GM19025 (cell line): ENCODE measurements at regions not wholly inside any gene's neighbourhood (a gene's known extent, or its start where the extent isn't known, plus 50 kb on each side); places are given as distances from the start of the nearest gene placed in this dataset.

Experiments used
- ATAC-seq: cut with Tn5 transposase; IDR thresholded peaks from one replicate; pipeline ENCODE4 v1.9.1; 2021; ENCODE audit warnings: mild to moderate bottlenecking, low read depth, moderate library complexity; ENCODE audit not compliant: unreplicated experiment

DNA sequence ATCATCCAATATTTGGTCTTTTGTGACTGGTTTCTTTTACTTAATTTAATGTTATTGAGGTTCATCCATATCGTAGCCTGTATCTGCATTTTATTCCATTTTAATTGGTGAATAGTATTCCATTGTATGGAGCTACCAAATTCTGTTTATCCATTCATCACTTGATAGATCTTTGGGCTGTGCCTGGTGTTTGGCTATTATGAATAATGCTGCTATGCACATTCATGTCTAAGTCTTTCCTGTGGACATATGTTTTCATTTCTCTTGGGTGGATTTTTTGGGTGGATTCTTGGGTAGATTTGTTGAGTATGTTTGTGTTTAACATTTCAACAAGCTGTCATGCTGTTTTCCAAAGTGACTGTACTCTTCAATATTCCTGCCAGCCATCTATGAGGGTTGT lies 52.5 kb upstream of the NEDD4L start:
- no peak for ATAC-seq

DNA sequence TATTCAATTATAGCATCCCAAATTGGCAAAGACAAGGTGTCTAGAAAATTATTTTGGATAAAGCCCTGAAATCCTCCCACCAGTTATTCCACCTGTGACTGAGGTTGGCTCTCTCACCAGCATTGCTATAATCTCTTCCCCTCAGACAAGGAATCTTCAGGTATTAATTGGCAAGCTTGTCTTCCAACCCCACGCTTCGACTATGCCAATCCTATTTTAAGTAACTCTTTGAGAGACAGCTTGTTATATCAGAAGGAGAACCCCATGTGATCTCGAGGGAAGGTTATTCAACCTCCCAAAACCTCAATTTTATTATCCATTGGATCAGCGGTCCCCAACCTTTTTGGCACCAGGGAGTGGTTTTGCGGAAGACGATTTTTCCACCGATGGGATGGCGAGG lies 54.5 kb upstream of the NEDD4L start:
- ATAC-seq, result no peak

DNA sequence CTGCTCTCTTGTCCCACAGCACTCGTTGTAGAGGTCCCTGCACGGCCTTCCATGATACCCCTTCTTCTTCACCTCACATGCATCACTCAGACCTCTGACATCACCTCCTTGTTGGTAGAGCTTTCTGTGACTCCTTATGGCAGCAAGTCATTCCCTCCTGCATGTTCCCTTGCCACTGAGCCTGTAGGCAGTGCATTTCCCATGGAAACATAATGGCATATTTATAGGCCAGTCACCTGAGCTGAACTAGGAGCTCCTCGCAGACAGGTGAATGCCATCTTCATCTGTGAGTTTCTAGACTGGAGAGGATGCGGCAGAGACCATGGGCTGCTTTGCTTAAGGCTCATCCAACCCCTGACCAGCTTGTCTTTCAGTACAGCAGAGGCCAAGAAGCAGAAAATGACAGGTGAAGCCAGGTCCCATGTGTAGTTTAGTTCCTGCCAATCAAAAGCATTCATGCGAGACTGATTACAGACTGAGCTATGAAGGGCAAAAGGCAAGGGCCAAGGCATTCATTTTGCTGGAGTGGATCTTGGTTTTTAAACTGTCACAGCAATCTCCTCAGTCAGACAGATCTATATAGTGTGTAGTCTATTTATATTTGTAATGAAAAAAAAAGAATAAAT lies 59.4 kb upstream of the NEDD4L start:
- ATAC-seq, result no peak

DNA sequence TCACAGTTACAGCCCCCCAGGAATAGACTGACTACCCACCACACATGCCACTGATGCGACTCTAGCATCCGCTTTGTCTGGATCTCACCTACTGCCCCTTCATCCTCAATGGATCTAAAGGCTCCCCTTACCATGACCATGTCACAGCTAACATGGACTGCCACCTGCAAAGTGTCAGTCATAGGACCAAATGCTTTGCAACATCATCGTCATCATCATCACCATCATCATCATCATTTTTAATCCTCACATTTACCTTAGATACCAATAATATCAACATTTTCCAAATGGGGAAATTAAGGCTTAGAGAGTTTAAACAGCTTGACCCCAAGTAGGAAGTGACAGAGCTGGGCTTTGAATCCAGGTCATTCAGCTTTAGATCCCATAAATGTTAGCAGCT lies 60.1 kb upstream of the NEDD4L start:
- no peak for ATAC-seq

DNA sequence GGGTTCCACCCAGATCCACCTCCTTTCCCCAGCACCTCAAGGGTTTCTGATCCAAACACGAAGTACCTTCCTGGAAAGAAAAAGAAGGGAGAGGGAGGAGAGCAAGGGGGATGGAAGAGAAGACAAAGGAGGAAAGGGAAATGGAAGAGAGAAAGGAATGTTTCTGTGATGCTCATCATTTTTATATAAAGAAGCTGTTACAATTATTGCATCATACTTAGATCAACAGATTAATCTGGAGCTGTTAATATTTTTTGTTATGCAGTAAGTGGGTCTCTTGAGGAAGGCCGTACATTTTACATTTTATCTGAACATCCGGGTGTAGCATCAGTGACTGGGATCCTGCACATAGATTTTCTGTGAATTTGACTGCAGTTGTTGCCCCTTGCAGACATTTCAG lies 60.6 kb upstream of the NEDD4L start:
- no peak for ATAC-seq

DNA sequence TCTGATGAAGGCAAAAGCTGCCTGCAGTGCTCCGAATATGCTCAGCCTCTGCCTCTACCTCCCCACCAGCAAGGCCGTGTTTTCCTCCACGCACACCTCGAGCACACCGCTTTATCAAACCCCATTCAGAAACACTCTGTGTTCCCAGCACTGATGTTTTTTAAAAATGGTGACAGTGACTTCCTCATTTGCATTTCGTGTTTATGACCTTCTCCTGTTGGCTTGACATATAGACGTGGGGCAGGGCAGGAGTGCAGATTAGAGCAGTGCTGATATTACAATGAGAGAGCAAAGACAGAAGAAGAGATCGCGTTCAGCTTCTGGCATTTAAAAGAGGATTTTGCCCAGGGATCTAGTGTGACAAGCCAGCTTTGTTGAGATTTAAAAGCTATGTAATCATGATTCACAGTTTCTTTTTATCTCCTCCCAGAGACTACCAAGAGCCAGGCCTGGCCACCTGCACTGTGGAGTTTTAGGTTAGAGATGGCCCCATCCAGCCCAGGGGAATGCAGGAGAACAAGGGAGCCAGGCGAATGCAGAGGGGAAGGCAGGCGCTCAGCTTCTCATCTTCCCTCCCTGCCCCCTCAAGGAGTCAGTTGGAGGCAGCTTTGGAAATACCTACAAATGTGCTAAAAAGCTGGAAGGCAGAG lies 61.5 kb upstream of the NEDD4L start:
- no peak for ATAC-seq

DNA sequence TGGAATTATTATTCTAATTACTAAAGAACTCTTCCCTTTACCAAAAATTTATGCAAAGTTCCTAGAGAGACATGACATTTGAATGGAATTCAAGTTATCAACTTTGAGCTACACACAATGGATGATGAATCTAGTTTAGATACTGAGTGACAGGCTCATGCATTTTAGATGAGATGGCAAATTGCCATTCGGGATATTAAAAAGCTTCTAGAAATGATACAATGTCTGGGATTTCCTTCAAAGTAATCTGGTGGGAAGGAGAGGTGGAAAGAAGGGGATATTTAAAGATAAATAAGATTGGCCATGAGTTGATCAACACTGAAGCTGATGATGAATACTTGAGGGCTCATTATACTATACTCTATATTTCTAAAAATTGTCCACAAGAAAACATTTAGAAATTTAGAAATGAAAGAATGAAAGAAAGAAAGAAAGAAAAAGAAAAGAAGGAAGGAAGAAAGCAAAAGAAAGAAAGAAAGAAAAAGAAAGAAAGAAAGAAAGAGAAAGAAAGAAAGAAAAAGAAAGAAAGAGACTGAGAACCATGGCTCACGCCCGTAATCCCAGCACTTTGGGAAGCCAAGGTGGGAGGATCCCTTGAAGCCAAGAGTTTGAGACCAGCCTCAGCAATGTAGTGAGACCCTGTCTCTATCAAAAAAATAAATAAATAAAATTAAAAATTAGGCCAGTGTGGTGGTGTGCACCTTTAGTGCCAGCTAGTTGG lies 62.6 kb upstream of the NEDD4L start:
- ATAC-seq, result no peak

DNA sequence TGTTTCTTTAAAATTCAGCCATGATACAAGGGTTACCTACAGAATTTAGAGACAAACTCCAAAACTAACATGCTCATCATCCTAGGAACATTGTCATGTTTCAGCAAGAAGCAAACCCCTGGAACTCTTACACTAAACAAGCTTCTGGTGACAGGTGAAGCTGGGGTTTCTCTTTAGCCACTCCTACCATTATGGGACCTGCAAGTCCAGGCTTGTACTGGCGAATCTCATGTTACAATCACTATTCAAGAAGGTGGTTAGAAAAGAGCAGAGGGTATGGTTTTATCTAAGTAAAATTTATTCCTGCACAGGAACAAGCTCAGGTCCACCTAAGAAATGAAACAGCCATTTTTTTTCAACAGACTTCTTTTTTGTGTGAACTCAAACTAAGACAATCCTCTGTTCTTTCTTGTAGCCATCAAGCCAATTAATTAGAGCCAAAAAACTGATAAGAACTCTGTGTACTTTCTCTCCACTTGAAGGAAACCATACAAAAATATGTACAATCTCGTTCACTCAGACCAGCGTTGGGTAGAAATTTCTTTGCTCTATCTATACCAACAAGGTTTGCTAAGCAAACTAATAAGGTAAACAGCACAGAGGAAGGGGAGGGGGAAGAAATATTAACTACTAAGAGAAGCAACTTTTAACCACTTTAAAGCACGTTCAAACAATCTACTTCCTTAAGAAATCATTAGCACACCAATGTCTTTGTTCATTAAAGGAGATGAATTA lies 63.3 kb upstream of the NEDD4L start:
- ATAC-seq, result no peak

DNA sequence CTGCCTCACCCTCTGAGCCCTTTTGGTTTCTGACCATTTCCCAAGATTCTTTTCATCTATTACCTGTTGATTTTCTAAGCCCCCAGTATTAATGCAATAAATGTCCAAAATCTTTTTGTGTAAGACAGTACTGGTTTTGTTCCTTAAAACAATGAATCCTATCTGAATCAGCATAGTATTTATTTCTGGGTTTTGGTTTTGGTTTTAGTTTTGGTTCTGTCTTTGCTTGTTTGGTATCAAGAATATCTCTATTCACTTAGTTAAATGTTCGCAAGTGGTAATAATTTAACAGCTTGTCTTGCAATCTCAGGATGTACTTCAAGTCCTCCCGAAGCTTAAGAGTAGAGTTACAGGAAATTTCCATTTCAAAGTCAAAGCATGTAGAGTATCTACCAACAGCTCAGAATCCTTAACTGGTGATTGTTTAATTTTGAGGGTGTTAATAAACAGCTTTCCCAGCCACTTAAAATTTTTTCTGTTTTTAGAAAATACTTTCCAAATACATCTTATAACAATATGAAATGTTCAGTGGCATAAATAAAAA lies 67.7 kb upstream of the NEDD4L start:
- peak; percentile 70 for ATAC-seq

DNA sequence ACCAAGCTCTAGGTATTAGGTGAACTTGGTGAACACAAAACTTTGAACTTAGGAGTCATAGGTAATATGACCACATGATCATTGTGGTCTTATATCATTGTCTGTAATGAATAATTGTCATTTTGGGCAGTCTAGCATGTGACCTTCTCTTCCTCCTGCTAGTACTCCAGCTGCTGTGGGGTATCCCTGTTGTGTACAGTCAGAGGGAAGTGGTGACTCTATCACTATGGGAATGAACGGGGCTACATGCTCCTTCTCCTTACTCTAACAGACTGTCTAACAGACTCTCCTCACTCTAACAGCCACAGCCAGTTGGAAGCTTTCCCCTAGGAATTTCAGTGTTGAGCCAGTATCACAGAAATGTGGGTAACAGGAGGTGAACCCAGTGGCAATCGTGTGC lies 68.2 kb upstream of the NEDD4L start:
- ATAC-seq, result peak; percentile 25

DNA sequence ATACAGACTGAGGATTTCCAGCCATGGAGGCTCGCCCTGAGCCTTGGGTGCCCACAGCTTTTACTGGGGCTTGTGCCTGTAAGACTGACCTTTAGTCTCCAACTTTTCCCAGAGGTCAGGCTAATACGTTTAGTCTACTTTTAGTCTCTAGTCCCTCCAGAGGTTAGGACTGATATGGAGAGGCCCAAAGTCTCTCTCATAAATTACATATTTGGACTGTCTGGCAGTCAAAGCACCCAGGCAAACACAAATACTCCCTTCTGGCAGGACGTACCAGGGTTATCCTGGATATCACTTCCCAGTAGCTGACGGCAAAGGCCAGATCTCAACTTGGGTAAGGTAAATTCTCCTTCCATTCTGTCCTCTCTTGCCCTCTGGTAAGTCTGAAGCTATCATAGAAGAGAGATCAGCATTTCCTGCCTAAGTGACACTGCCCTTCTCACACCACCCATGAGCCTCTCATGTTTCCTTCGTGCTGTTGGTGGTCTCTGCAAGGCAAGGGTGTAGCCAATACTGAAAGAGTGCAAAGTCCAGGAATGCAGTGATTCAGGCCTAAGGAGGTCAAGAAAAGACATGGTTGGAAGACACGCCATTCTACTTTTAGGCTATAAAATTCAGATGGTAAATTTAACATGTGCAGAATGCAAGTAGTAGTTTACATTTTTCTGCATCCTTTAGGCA lies 69.3 kb upstream of the NEDD4L start:
- no peak for ATAC-seq

DNA sequence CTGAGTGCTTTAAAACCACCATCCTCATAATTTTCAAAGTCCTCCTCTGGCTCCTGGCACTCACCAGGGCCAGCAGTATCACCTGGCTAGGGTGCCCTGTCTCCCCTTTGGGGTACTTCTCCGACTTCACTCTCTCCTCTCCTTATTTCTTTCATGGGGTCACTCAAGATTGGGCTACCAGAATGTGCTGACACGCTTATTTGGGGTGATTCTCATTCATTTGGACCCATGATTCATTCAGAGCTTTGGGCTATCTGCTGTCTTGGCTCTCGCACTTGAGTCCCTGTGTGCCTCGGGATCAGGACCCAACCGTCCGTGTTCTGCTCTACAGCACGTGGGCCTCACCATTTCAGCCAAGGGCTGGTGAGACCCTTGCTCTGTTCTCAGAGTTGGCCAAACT lies 70.1 kb upstream of the NEDD4L start:
- no peak for ATAC-seq

DNA sequence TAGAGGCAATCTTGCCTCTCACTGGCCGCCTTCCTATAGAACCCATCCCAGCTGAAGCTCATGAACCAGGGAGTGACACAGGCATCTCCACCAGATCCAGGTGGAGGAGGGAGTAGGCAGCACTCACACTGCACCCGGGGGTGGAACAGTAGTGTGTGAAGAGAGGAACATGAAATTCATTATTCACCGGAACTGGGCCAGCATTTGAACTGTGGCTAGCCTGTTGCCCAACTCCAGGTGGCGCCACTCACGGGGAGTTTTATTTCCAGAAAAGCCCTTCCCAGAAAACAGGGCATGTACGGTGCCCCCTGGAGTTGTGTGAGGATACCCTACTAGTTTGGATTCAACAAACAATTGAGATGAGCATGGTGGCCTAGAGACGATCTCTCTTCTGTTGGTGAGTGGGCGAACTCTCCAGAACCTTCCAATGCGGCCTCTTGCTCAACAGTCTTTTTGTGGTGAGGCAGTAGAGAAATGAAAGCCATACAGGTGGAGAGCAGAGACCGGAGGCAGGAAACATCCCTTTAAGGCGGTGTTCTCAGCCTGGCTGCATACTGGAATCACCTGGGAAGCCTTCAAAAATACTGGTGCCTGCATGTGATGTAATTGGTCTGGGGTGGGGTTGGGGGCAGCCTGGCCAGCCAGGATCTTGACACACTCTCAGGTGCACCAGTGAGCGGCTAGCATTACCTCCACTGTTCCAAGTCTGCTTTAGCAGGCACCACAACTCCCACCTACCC lies 73.5 kb upstream of the NEDD4L start:
- ATAC-seq, result no peak

DNA sequence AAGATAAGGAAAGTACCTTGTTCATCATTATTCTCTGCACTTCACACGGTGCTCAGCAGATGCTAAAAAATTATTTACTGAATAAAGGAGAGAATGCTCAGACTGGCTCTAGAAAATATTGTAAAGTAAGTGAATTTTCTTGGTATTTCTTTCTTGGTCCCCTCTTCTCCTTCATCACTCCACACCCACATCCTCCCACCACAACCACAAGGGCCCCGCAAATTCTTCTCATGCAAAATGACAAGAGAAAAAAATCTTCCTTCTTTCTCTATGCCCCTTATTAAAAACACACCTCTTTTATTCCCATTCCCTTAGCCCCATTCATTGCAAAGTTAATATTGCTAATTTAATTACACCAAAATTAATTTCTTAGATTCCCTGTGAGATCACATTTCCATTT lies 74.2 kb upstream of the NEDD4L start:
- ATAC-seq, result no peak

DNA sequence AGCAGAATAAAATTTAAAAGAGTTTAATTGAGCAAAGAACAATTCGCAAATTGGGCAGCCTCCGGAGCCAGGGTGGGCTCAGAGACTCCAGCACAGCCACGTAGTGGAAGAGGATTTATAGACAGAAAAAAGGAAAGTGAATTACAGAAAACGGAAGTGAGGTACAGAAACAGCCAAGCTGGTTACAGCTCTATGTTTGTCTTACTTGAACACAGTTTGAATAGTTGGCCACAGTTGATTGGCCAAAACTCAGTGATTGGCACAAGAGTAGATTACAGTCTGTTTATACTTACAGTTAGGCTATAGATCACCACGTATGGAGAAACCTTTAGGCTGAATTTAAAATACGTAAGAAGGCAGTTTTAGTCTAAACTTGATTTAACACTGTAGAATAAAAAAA lies 78.8 kb upstream of the NEDD4L start:
- no peak for ATAC-seq

DNA sequence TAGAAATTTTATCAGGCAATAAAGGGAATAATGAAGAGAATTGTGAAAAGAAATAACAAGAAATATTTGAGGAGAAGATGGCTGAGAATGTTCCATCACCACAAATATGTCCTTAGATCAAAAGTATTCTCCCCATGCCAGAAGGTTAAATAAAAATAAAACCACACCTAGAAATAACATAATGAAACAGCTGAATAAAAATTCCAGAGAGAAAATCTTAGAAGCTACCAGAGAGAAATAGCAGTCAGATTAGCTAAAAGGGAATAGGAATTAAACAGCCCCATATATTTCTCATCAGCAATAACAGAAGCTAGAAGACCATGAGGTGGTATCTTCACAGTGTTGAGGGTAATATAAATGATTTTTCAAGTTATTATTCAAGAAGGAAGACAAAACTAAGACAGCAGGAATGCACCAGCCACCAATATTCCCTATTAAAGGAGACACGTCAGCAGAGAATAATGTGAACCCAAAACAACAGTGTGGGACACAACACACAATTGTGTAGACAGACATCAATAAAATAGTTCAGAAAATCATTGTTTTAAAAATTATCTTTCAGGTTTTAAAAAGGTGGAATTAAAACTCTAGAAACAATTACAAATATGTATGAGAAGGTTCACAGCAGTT lies 82.0 kb upstream of the NEDD4L start:
- ATAC-seq, result no peak

DNA sequence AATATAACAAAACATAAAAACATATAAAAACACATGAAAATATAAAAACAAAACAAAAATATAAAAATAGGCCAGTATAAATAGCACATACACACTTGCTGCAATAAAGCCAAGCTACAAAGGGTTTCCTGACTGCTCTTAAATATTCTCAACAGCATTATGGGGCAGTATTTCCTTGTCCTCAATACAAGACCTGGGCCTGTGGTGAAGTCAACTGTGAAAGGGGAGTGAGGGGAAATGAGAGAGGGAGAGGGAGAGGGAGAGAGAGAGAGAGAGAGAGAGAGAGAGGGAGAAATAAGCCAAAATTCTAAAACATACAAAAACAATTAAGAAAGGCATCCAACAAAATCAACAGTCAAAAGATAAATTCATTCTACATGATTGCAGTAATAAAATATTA lies 82.6 kb upstream of the NEDD4L start:
- ATAC-seq, result no peak

DNA sequence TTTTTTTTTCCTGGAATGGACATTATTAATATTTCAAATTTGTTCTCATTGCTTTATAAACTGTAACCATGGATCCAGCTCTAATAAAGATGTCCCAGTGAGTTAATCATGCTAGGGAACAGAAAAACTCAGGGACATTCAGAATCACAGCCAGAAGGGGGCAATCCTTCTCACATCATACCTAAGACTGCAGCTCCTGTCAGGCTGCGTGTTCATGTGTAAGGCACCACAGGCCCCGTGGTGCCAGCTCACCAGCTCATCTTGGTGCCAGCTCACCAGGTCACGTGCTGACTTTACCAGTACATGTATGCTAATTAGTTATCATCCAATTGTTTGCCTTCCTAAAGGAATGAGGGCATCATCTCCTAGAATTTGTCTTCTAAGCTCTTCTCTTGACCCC lies 84.7 kb upstream of the NEDD4L start:
- no peak for ATAC-seq

DNA sequence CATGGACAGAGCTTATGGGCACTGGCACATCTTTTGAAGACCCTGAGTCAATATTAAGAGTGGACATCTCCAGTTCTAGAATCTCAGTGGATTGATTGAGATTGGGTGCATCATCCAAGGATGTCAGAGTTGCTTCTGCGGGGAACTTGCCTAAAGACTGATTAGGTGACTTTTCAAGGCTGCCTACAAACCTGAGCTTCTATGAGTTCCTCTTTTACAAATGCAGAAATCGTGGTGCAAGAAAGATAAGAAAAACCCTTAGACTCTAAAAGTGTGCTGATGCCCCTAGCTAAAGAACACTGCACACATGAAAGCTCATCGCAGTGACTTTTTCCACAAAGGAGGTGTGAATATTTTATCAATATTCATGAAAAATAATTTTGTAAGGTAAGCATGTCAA lies 86.8 kb upstream of the NEDD4L start:
- no peak for ATAC-seq
